DND-41 (cell line): ENCODE measurements at regions not wholly inside any gene's neighbourhood (a gene's known extent, or its start where the extent isn't known, plus 50 kb on each side); places are given as distances from the start of the nearest gene placed in this dataset.
A peak's percentile ranks its signal among the peaks of the same experiment; 100 is the strongest.
"Not testable (repeated sequence)": the region's sequence is repeated elsewhere in the genome, so short reads cannot be mapped to it uniquely, and the experiment has no call there.

ENCODE experiments used
- ATAC-seq: fragments of 200-7000 bp; cut with Tn5 transposase; 3 replicates; pipeline ENCODE4 v1.9.1; 2021; ENCODE audit warnings: low read depth; ENCODE audit not compliant: insufficient read depth
- DNase-seq: peaks from one replicate; pipeline ENCODE4 v3.0.0-alpha.2; 2020
- H2AFZ ChIP-seq: 2 replicates; pipeline ENCODE4 v1.6.0; 2012; ENCODE audit warnings: low read depth, low read length
- H3K27ac ChIP-seq: 2 replicates; pipeline ENCODE4 v1.5.1; 2012; ENCODE audit warnings: low read length, inconsistent platforms
- H3K27me3 ChIP-seq: fragments of 200-600 bp; sonication (generic); 2 replicates; pipeline ENCODE4 v1.6.0; 2012; ENCODE audit warnings: low read length, mild to moderate bottlenecking, inconsistent platforms; ENCODE audit not compliant: insufficient read depth, poor library complexity
- H3K36me3 ChIP-seq: 2 replicates; pipeline ENCODE4 v1.5.1; 2012; ENCODE audit warnings: low read length, inconsistent platforms; ENCODE audit not compliant: insufficient read depth
- H3K4me1 ChIP-seq: 2 replicates; pipeline ENCODE4 v1.5.1; 2012; ENCODE audit warnings: mild to moderate bottlenecking, low read length; ENCODE audit not compliant: insufficient read depth
- H3K4me2 ChIP-seq: 2 replicates; pipeline ENCODE4 v1.6.0; 2012; ENCODE audit warnings: mild to moderate bottlenecking, moderate library complexity, low read length, inconsistent platforms; ENCODE audit not compliant: insufficient read depth
- H3K4me3 ChIP-seq, 2 experiments: fragments of 200-600 bp in 1 of 2; shearing (Covaris generic) in 1 of 2; 2 replicates each; pipeline ENCODE4 v1.5.1; 2012 to 2016; ENCODE audit warnings: inconsistent platforms in 2 of 2, low read length in 2 of 2, mild to moderate bottlenecking in 2 of 2, low read depth in 1 of 2, moderate library complexity in 1 of 2
- H3K79me2 ChIP-seq: 2 replicates; pipeline ENCODE4 v1.6.0; 2012; ENCODE audit warnings: low read length, inconsistent platforms; ENCODE audit not compliant: insufficient read depth
- H3K9ac ChIP-seq: 2 replicates; pipeline ENCODE4 v1.6.0; 2012; ENCODE audit warnings: low read depth, mild to moderate bottlenecking, inconsistent platforms, low read length, moderate library complexity
- H3K9me3 ChIP-seq: 2 replicates; pipeline ENCODE4 v1.5.1; 2012; ENCODE audit warnings: low read length, moderate library complexity, mild to moderate bottlenecking, inconsistent platforms; ENCODE audit not compliant: insufficient read depth, severe bottlenecking
- H4K20me1 ChIP-seq: 2 replicates; pipeline ENCODE4 v1.6.0; 2012; ENCODE audit warnings: low read length; ENCODE audit not compliant: insufficient read depth
- CTCF ChIP-seq: IDR thresholded peaks from 2 replicates; pipeline ENCODE4 v1.5.1; 2012; ENCODE audit warnings: borderline replicate concordance, low read length, moderate library complexity, mild to moderate bottlenecking; ENCODE audit not compliant: poor library complexity, severe bottlenecking; ENCODE audit errors: extremely low read depth
- EZH2 ChIP-seq: IDR thresholded peaks from 3 replicates; pipeline ENCODE4 v1.6.1; 2012; ENCODE audit warnings: borderline replicate concordance, low read depth, mild to moderate bottlenecking, moderate library complexity, low read length, inconsistent platforms; ENCODE audit not compliant: severe bottlenecking

GRCh38 chr11:24171869-24172268 is 325.0 kb upstream of the LUZP2 start:
- no peak for ATAC-seq
- H3K27ac ChIP-seq, result no peak overlapping the region
- H3K27me3 ChIP-seq, result no peaks in the 10 kb centered on the region

DNA sequence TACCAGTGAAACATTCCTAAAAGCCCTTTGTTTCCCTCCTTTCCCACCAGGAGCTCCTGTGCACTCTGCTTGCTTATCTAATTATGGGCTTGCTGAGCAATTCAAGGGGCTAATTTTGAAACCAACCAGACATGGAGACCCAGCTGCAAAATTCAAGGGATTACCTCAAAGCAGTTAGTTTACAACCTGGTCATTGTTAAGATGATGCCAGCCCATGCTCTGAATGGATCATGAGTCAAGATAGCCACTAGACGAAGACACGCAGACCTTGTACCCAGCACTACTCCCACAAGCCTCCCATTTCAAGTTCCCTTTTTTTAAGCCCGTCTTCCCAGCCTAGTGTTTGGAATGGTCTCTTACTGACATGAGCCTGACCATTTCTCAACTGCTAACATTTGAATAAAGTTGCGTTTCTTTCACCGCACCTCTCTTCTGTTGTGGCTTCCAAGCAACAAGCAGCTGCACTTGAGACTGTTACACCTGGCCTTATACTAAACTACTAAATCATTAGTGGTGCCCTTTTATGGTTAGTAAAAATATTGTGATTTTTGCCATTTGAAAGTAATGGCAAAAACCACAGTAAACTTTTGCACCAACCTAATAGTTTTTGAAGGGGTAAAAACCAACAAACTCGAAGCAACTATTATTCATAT is 315.3 kb upstream of the LUZP2 start:
- Histone ChIP-seq H4K20me1 (no peaks in the 10 kb centered on the region), H3K79me2 (no peaks in the 10 kb centered on the region), H3K4me1 (peaks cover 10% of the 10 kb centered on the region), H3K9ac (no peak overlapping the region), H3K4me2 (no peak overlapping the region), H3K9me3 (no peaks in the 10 kb centered on the region), H3K4me3 (no peak overlapping the region), H3K27me3 (no peaks in the 10 kb centered on the region), H3K27ac (peak overlapping the region; percentile 34), H3K36me3 (no peaks in the 10 kb centered on the region), H2AFZ (0 out of 2 replicates have a peak overlapping the region, but pooled peaks have one; percentile 30)
- ATAC-seq (peak; percentile 88), DNase-seq (peak; percentile 37)
- no peak for TF ChIP-seq CTCF

More at GRCh38 chr11:24171869-24172268, 325.0 kb upstream of the LUZP2 start:
- Histone ChIP-seq H3K9ac (no peak overlapping the region), H3K36me3 (no peaks in the 10 kb centered on the region), H3K79me2 (no peaks in the 10 kb centered on the region), H2AFZ (no peak overlapping the region), H4K20me1 (no peaks in the 10 kb centered on the region), H3K4me1 (no peaks in the 10 kb centered on the region), H3K4me3 (no peak overlapping the region), H3K4me2 (no peak overlapping the region), H3K9me3 (no peaks in the 10 kb centered on the region)
- DNase-seq, result no peak
- TF ChIP-seq CTCF, result no peak
- no peak for TF ChIP-seq EZH2

- not testable (repeated sequence) for H3K9me3 ChIP-seq, ATAC-seq, H3K4me2 ChIP-seq, H4K20me1 ChIP-seq, DNase-seq, H3K27ac ChIP-seq, H3K27me3 ChIP-seq, H3K79me2 ChIP-seq, H3K4me1 ChIP-seq, H3K9ac ChIP-seq, H3K36me3 ChIP-seq, H3K4me3 ChIP-seq, H2AFZ ChIP-seq
These were observed 311.3 kb upstream of the LUZP2 start for GRCh38 chr11:24185535-24185934.

DNA sequence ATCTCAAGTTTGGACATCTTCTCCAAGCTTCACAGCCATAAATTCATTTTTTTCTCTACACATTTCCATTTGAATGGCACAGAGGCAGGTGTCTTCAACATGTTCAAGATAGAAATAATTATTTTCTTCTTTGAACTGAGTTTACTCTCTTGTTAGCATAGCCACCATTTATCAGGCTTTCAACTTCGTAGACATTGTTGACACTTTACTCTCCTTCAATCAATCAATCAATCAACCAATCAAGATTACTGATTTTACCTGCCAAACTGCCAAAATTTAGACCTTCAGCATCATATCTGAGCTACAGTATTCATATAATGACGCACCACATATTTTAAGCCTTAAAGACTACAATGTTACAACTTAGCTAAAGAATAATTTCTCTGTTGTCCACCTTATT is 300.1 kb upstream of the LUZP2 start:
- no peak for ATAC-seq
- H2AFZ ChIP-seq, result no peak overlapping the region
- H3K9ac ChIP-seq, result no peak overlapping the region
- no peaks in the 10 kb centered on the region for H3K9me3 ChIP-seq
- no peaks in the 10 kb centered on the region for H3K27me3 ChIP-seq
- H4K20me1 ChIP-seq, result no peaks in the 10 kb centered on the region
- H3K36me3 ChIP-seq, result no peaks in the 10 kb centered on the region
- H3K79me2 ChIP-seq, result no peaks in the 10 kb centered on the region
- no peaks in the 10 kb centered on the region for H3K4me1 ChIP-seq
- no peak overlapping the region for H3K27ac ChIP-seq
- no peak for DNase-seq
- TF ChIP-seq EZH2, result no peak
- no peak for TF ChIP-seq CTCF
- no peak overlapping the region for H3K4me2 ChIP-seq
- H3K4me3 ChIP-seq, result no peak overlapping the region
